Aorta (tissue), 5 donors: ENCODE measurements at regions not wholly inside any gene's neighbourhood (a gene's known extent, or its start where the extent isn't known, plus 50 kb on each side); places are given as distances from the start of the nearest gene placed in this dataset.

Source experiments
- ATAC-seq: fragments of 200-7000 bp; cut with Tn5 transposase; one replicate; pipeline ENCODE4 v1.9.1; 2022; ENCODE audit warnings: moderate library complexity; ENCODE audit not compliant: low FRiP score
- DNase-seq, 2 donors: peaks; one replicate each; pipeline ENCODE4 v3.0.0-alpha.2; 2020
- H3K27ac ChIP-seq, 2 donors: one replicate each; pipeline ENCODE4 v1.5.1; 2013; ENCODE audit warnings: low read length in 2 of 2, mild to moderate bottlenecking in 2 of 2, moderate library complexity in 2 of 2, control low read depth in 1 of 2, inconsistent platforms in 1 of 2, low read depth in 1 of 2
- H3K27me3 ChIP-seq, 2 donors: one replicate each; pipeline ENCODE4 v1.6.1; 2013; ENCODE audit warnings: control low read depth in 1 of 2, low read length in 1 of 2, mild to moderate bottlenecking in 1 of 2, moderate library complexity in 1 of 2; ENCODE audit not compliant: insufficient read depth in 2 of 2, control insufficient read depth in 1 of 2
- H3K36me3 ChIP-seq, 2 donors: one replicate each; pipeline ENCODE4 v1.6.1; 2013; ENCODE audit warnings: control low read depth in 1 of 2, low read length in 1 of 2, mild to moderate bottlenecking in 1 of 2; ENCODE audit not compliant: insufficient read depth in 2 of 2, control insufficient read depth in 1 of 2
- H3K4me1 ChIP-seq, 2 donors: one replicate each; pipeline ENCODE4 v1.6.1; 2013; ENCODE audit warnings: low read length in 2 of 2, control low read depth in 1 of 2, mild to moderate bottlenecking in 1 of 2, moderate library complexity in 1 of 2; ENCODE audit not compliant: insufficient read depth in 2 of 2, control insufficient read depth in 1 of 2
- H3K4me3 ChIP-seq, 2 donors: one replicate each; pipeline ENCODE4 v1.5.1; 2013; ENCODE audit warnings: low read length in 2 of 2, control low read depth in 1 of 2, mild to moderate bottlenecking in 1 of 2
- H3K9me3 ChIP-seq: one replicate; pipeline ENCODE4 v1.6.1; 2013; ENCODE audit warnings: mild to moderate bottlenecking, low read length; ENCODE audit not compliant: control insufficient read depth
- WGBS, 2 donors: extraction: QIAGEN DNeasy Blood & Tissue Kit; methylation state at CpG; one replicate each; pipeline ENCODE4 v1.1.7; 2013; 5-methylcytosine and 5-hydroxymethylcytosine counted together
- intact Hi-C, 2 donors: fragments of 100-400 bp; cut with DNase I; formaldehyde crosslinking; loops; one replicate each; pipeline versions ENCODE4 v1.14.2 to v1.15.0; 2022
- donor health status: healthy with polysubstance abuse.
- donor health status: Bipolar disorder and iron deficiency.
- donor health status: DM: no; HTN: no; CAD: no.
- donor health status: DM: no; HTN: no; CAD: no.
- donor health status: DM: yes; HTN: yes; CAD: no.

GRCh38 chr2:7618031-7618430, 700.8 kb downstream of the RNF144A start:
- intact Hi-C loops, result no loop called here
- H3K9me3 ChIP-seq, result peaks cover 3% of the 10 kb centered on the region
- no peak for ATAC-seq

GRCh38 chr2:7619203-7619970, 702.2 kb downstream of the RNF144A start:
- Histone ChIP-seq H3K36me3 (no peaks in the 10 kb centered on the region), H3K9me3 (peaks cover 3% of the 10 kb centered on the region), H3K27me3 (peaks cover 0 to 2% of the 10 kb centered on the region in 2 donors), H3K4me3 (no peak overlapping the region), H3K27ac (no peak overlapping the region), H3K4me1 (no peaks in the 10 kb centered on the region)
- DNase-seq, result no peak
- ATAC-seq, result no peak
- 75 to 79% methylated on average over 8 of the region's 8 CpGs for WGBS, 2 donors
- intact Hi-C loops, result no loop called here

More at GRCh38 chr2:7618031-7618430, 700.8 kb downstream of the RNF144A start:
- no peaks in the 10 kb centered on the region for H3K36me3 ChIP-seq
- DNase-seq, result no peak
- no peaks in the 10 kb centered on the region for H3K4me1 ChIP-seq
- peaks cover 0 to 2% of the 10 kb centered on the region in 2 donors for H3K27me3 ChIP-seq
- H3K27ac ChIP-seq, result no peak overlapping the region
- 89 to 90% methylated on average over 3 of the region's 3 CpGs for WGBS, 2 donors
- no peak overlapping the region for H3K4me3 ChIP-seq

DNA sequence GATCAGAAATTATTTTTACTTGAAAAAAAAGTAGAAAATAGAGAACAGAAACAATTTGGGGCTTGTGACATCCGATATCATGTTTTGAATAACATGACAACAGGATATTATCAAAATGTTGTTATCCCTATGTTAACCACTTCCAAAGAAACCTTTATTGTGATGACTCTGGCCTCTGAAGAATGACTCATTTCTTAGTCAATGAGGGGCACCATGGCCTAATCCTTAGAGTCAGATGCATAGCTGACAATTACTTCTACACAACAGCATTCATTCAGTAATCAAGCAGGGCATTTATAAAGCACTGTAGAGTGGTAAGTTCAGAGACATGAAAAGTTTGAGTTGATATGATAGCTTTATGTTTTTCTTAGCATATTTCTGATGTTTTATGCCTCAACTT, 703.0 kb downstream of the RNF144A start:
- DNase-seq, result no peak
- Histone ChIP-seq H3K9me3 (peaks cover 5% of the 10 kb centered on the region), H3K4me1 (no peaks in the 10 kb centered on the region), H3K27ac (no peak overlapping the region), H3K36me3 (no peaks in the 10 kb centered on the region), H3K27me3 (peaks cover 0 to 2% of the 10 kb centered on the region in 2 donors), H3K4me3 (no peak overlapping the region)
- WGBS, 2 donors, result 92 to 99% methylated on average over 1 of the region's 1 CpG
- intact Hi-C loops, result no loop called here
- no peak for ATAC-seq

DNA sequence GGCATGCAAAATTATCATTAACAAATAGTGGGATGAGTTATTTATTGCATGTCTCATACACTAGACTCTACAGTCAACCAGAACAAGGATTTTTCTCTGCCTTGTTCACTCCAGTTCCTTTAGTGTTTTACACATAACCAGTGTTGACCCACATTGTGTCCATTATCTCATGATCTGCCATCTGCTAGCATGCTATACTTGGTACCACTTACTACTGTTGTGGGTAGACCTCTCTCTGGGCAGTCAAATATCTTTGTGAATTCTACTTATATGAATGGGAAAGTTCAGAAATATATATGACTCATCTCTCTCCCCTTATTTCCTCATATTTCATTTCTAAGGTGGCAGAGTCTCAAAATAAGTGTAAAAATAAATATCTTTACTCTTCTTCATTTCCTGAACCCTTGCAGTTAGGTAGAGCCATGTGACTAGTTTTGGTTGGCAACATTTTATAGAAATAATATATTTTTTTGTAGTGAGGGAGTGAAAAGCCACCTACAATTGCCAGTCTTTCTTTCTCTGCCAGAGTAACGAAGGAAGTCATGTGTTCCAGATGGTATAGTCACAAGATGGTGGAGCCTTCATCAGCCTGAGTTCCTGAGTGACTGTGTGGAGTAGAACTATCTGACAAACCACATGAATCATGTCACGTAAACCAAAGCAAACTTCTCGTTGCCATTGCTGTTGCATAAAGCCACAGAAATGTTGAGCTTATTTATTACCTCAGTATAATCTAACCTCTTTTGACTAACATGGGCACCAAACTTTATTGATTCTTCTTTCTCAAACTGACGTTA, 704.0 kb downstream of the RNF144A start:
- Histone ChIP-seq H3K36me3 (no peaks in the 10 kb centered on the region), H3K4me3 (no peak overlapping the region), H3K27ac (no peak overlapping the region), H3K9me3 (peaks cover 5% of the 10 kb centered on the region), H3K27me3 (peaks cover 0 to 2% of the 10 kb centered on the region in 2 donors), H3K4me1 (no peaks in the 10 kb centered on the region)
- no peak for DNase-seq
- intact Hi-C loops, result no loop called here
- no peak for ATAC-seq
- whole genome bisulfite sequencing, 2 donors, result 82 to 92% methylated on average over 4 of the region's 4 CpGs

- intact Hi-C loops, result no loop called here
- Histone ChIP-seq H3K27ac (no peak overlapping the region), H3K4me3 (no peak overlapping the region), H3K9me3 (peaks cover 4% of the 10 kb centered on the region), H3K36me3 (no peaks in the 10 kb centered on the region), H3K4me1 (no peaks in the 10 kb centered on the region), H3K27me3 (peaks cover 0 to 2% of the 10 kb centered on the region in 2 donors)
- WGBS, 2 donors, result 83 to 85% methylated on average over 10 of the region's 10 CpGs
- DNase-seq (no peak), ATAC-seq (no peak)
These were observed 708.4 kb downstream of the RNF144A start for GRCh38 chr2:7625392-7626138.

DNA sequence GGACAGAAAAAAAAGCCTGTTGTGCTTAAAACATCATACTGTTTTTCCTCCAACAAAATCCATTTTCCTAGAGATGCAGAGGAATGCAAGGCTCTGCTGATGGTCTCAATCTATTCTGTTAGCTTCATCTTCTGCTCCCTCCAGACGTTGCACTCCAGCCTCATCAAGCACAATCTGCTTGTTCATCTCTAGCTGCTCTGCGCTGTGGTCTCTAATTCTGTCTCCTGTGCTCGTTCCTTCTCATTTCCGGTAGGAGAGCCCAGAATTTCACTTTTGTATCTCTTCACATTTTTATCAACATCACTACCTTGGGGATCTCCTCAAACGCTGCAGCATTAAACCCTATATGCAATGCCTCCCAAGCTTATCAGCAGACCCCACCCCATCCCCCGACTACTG, 708.9 kb downstream of the RNF144A start:
- no peak overlapping the region for H3K4me3 ChIP-seq
- intact Hi-C loops, result no loop called here
- H3K4me1 ChIP-seq, result no peaks in the 10 kb centered on the region
- H3K36me3 ChIP-seq, result no peaks in the 10 kb centered on the region
- H3K27ac ChIP-seq, result no peak overlapping the region
- no peak for ATAC-seq
- 82 to 86% methylated on average over 6 of the region's 6 CpGs for WGBS, 2 donors
- no peak for DNase-seq
- H3K9me3 ChIP-seq, result peaks cover 4% of the 10 kb centered on the region
- H3K27me3 ChIP-seq, result peaks cover 0 to 2% of the 10 kb centered on the region in 2 donors

DNA sequence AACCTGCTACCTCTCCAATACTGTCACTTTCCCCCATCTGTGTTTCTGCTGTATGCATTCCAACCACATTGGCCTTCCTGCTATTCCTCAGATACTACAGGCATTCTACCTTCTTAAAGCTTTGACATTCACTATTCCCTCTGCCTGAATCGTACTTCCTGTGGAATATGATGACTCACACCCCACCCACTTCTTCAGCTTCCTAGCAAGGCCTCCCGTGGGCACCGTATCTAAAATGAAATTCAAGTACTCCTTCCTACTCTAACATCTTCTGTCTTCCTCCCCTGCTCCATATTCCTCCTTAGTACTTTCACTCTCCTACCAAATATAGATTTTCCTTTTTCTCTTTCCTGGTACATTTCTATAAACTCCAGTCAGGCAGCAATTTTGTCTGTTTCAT, 710.4 kb downstream of the RNF144A start:
- Histone ChIP-seq H3K27me3 (no peaks in the 10 kb centered on the region), H3K9me3 (peaks cover 2% of the 10 kb centered on the region), H3K4me1 (no peaks in the 10 kb centered on the region), H3K27ac (no peak overlapping the region), H3K4me3 (no peak overlapping the region), H3K36me3 (no peaks in the 10 kb centered on the region)
- ATAC-seq (no peak), DNase-seq (no peak)
- 58% methylated on average over 3 of the region's 3 CpGs for WGBS, 2 donors
- intact Hi-C loops, result no loop called here

GRCh38 chr2:7632420-7632819, 715.2 kb downstream of the RNF144A start:
- H3K36me3 ChIP-seq, result no peaks in the 10 kb centered on the region
- intact Hi-C loops, result no loop called here
- H3K27me3 ChIP-seq, result no peaks in the 10 kb centered on the region
- no peak for DNase-seq
- no peak overlapping the region for H3K27ac ChIP-seq
- no peak overlapping the region for H3K4me3 ChIP-seq
- ATAC-seq, result no peak
- H3K4me1 ChIP-seq, result no peaks in the 10 kb centered on the region
- WGBS, 2 donors, result 83 to 85% methylated on average over 4 of the region's 4 CpGs
- H3K9me3 ChIP-seq, result no peaks in the 10 kb centered on the region
